Neural crest cell (in vitro differentiated cells): ENCODE measurements at regions not wholly inside any gene's neighbourhood (a gene's known extent, or its start where the extent isn't known, plus 50 kb on each side); places are given as distances from the start of the nearest gene placed in this dataset.

Experiments used
- DNase-seq: peaks from one replicate; pipeline ENCODE4 v3.0.0; 2021; ENCODE audit warnings: low read depth, mixed read lengths, low spot score
- H3K27ac Mint-ChIP-seq: one replicate; pipeline ENCODE4 v1.8.0; 2021; ENCODE audit warnings: mild to moderate bottlenecking, mixed read lengths; ENCODE audit not compliant: unreplicated experiment
- H3K27me3 Mint-ChIP-seq: 2 replicates; pipeline ENCODE4 v1.8.0; 2021; ENCODE audit warnings: low read depth, mild to moderate bottlenecking, mixed read lengths
- H3K36me3 Mint-ChIP-seq: 2 replicates; pipeline ENCODE4 v1.8.0; 2021; ENCODE audit warnings: low read depth, mild to moderate bottlenecking, mixed read lengths
- H3K4me1 Mint-ChIP-seq: 2 replicates; pipeline ENCODE4 v1.8.0; 2021; ENCODE audit warnings: mixed read lengths
- H3K4me3 Mint-ChIP-seq: one replicate; pipeline ENCODE4 v1.8.0; 2021; ENCODE audit warnings: mild to moderate bottlenecking, mixed read lengths
- H3K9me3 Mint-ChIP-seq: 2 replicates; pipeline ENCODE4 v1.8.0; 2021; ENCODE audit warnings: mixed read lengths
- CTCF ChIP-seq: fragments of 200-600 bp; sonication (generic); conservative IDR thresholded peaks from 2 replicates; pipeline ENCODE4 v1.5.0; 2021; ENCODE audit warnings: antibody characterized with exemption, mild to moderate bottlenecking

- Mint-ChIP-seq H3K36me3 (no peaks in the 10 kb centered on the region), H3K27me3 (peaks cover 7% of the 10 kb centered on the region), H3K4me1 (no peaks in the 10 kb centered on the region), H3K27ac (no peak overlapping the region), H3K9me3 (no peaks in the 10 kb centered on the region), H3K4me3 (no peak overlapping the region)
- DNase-seq = no peak
- no peak for TF ChIP-seq CTCF
These were observed 98.3 kb upstream of the CPNE8 start for GRCh38 chr12:39003541-39004155.

GRCh38 chr12:39000370-39000769, 95.0 kb upstream of the CPNE8 start:
- peaks cover 7% of the 10 kb centered on the region for H3K27me3 Mint-ChIP-seq
- no peak for DNase-seq
- H3K9me3 Mint-ChIP-seq = no peaks in the 10 kb centered on the region
- H3K4me3 Mint-ChIP-seq = no peak overlapping the region
- no peak for TF ChIP-seq CTCF
- no peaks in the 10 kb centered on the region for H3K36me3 Mint-ChIP-seq
- no peak overlapping the region for H3K27ac Mint-ChIP-seq
- H3K4me1 Mint-ChIP-seq = peaks cover 3% of the 10 kb centered on the region

GRCh38 chr12:38998887-38999482, 93.6 kb upstream of the CPNE8 start:
- Mint-ChIP-seq H3K27me3 (no peaks in the 10 kb centered on the region), H3K4me1 (peaks cover 5% of the 10 kb centered on the region), H3K9me3 (no peaks in the 10 kb centered on the region), H3K36me3 (no peaks in the 10 kb centered on the region), H3K4me3 (no peak overlapping the region), H3K27ac (no peak overlapping the region)
- DNase-seq = no peak
- no peak for TF ChIP-seq CTCF

GRCh38 chr12:38995249-38995648, 89.9 kb upstream of the CPNE8 start:
- no peaks in the 10 kb centered on the region for H3K9me3 Mint-ChIP-seq
- H3K27ac Mint-ChIP-seq = no peak overlapping the region
- no peak for TF ChIP-seq CTCF
- no peak for DNase-seq
- H3K36me3 Mint-ChIP-seq = no peaks in the 10 kb centered on the region
- H3K4me3 Mint-ChIP-seq = no peak overlapping the region
- peaks cover 5% of the 10 kb centered on the region for H3K4me1 Mint-ChIP-seq
- H3K27me3 Mint-ChIP-seq = no peaks in the 10 kb centered on the region

- Mint-ChIP-seq H3K4me3 (no peak overlapping the region), H3K27me3 (no peaks in the 10 kb centered on the region), H3K4me1 (no peaks in the 10 kb centered on the region), H3K36me3 (peaks cover 2% of the 10 kb centered on the region), H3K27ac (no peak overlapping the region), H3K9me3 (peaks cover 20% of the 10 kb centered on the region)
- TF ChIP-seq CTCF = no peak
- no peak for DNase-seq
These were observed 80.6 kb upstream of the CPNE8 start for GRCh38 chr12:38985961-38986360.
